Breast epithelium (tissue), 4 donors: ENCODE measurements at regions not wholly inside any gene's neighbourhood (a gene's known extent, or its start where the extent isn't known, plus 50 kb on each side); places are given as distances from the start of the nearest gene placed in this dataset.

Experiments used
- DNase-seq, 2 donors: peaks; one replicate each; pipeline ENCODE4 v3.0.0-alpha.2; 2019; ENCODE audit warnings: low spot score in 2 of 2
- H3K27ac ChIP-seq, 2 donors: fragments of 200-600 bp; sonication (generic) in 1 of 2; one replicate each; pipeline ENCODE4 v1.5.1; 2016 to 2019; ENCODE audit warnings: mild to moderate bottlenecking in 1 of 2
- H3K27me3 ChIP-seq, 2 donors: fragments of 200-600 bp; sonication (generic) in 1 of 2; one replicate each; pipeline versions ENCODE4 v1.5.1 to v1.6.0; 2017 to 2019; ENCODE audit warnings: control low read depth in 1 of 2, mild to moderate bottlenecking in 1 of 2
- H3K36me3 ChIP-seq: fragments of 200-600 bp; one replicate; pipeline ENCODE4 v1.5.1; 2019
- H3K4me1 ChIP-seq, 2 donors: fragments of 200-600 bp; sonication (generic); one replicate each; pipeline ENCODE4 v1.5.1; 2016 to 2019; ENCODE audit warnings: control low read depth in 1 of 2
- H3K4me3 ChIP-seq, 3 donors: fragments of 200-600 bp; sonication (generic); 1 replicate in 2 of 3; 2 replicates in 1 of 3; pipeline ENCODE4 v1.5.1; 2016 to 2019; ENCODE audit warnings: mild to moderate bottlenecking in 3 of 3, moderate library complexity in 2 of 3
- H3K9me3 ChIP-seq, 2 donors: fragments of 200-600 bp; sonication (generic) in 1 of 2; one replicate each; pipeline ENCODE4 v1.5.1; 2016 to 2019; ENCODE audit warnings: control low read depth in 1 of 2
- POLR2A ChIP-seq: fragments of 450-650 bp; IDR thresholded peaks from one replicate; pipeline ENCODE4 v1.6.1; 2016; ENCODE audit warnings: antibody characterized with exemption, mild to moderate bottlenecking, moderate library complexity
- POLR2AphosphoS5 ChIP-seq, 3 donors: sonication (generic); formaldehyde crosslinking; IDR thresholded peaks; one replicate each; pipeline ENCODE4 v1.6.1; 2017; ENCODE audit warnings: antibody characterized with exemption in 3 of 3
- intact Hi-C: fragments of 100-400 bp; cut with DNase I; formaldehyde crosslinking; loops from one replicate; pipeline ENCODE4 v1.15.1; 2023; ENCODE audit warnings: low total_unique reads
- TF ChIP-seq, protein P1 (sequence below), 3 donors: fragments of 450-650 bp; IDR thresholded peaks; one replicate each; pipeline ENCODE4 v1.5.1; 2016 to 2017; ENCODE audit warnings: antibody characterized with exemption in 3 of 3, mild to moderate bottlenecking in 3 of 3, moderate library complexity in 3 of 3

DNA sequence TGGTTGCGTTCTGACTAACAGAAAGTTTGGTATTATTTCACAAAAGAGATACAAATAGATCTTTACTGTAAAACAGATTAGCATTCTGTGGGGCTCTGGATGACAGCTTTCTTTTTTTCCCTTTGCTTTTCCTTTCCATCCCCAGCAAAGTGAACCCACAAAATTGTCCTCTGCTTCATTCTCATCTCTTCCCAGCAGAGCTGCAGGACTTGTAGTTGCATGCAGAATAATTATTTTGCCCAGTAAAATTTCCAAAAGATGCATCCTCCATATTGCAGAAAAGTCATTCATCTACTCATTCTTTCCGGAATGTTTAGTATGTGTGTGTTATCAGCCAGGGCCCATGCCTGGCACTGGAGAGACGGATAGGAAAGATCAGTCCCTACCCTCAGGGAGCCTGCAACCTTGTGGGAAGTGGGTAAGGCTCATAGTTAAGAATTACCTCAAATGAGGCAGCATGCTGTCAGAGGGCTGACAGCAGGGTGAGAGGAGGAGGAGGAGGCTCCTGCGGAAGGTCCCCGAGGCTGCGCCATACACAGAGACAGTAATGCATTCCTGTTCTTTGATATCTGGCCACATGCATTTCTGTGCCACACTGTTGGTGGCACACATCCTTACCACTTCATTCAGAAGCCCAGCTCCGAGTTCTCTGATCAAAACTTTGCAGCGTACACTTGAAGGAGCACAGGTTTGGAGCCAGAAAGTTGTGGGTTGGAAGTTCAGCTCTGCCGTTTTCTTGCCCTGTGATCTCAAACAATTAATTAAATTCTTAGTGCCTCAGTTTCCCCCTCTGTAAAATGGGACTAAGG, 225.4 kb downstream of the MYCN start:
- Histone ChIP-seq H3K4me1 (no peaks in the 10 kb centered on the region), H3K27me3 (peaks cover 0 to 5% of the 10 kb centered on the region in 2 donors), H3K9me3 (no peaks in the 10 kb centered on the region), H3K4me3 (no peak overlapping the region), H3K36me3 (no peaks in the 10 kb centered on the region), H3K27ac (no peak overlapping the region)
- TF ChIP-seq, protein P1, sequence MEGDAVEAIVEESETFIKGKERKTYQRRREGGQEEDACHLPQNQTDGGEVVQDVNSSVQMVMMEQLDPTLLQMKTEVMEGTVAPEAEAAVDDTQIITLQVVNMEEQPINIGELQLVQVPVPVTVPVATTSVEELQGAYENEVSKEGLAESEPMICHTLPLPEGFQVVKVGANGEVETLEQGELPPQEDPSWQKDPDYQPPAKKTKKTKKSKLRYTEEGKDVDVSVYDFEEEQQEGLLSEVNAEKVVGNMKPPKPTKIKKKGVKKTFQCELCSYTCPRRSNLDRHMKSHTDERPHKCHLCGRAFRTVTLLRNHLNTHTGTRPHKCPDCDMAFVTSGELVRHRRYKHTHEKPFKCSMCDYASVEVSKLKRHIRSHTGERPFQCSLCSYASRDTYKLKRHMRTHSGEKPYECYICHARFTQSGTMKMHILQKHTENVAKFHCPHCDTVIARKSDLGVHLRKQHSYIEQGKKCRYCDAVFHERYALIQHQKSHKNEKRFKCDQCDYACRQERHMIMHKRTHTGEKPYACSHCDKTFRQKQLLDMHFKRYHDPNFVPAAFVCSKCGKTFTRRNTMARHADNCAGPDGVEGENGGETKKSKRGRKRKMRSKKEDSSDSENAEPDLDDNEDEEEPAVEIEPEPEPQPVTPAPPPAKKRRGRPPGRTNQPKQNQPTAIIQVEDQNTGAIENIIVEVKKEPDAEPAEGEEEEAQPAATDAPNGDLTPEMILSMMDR (IDR thresholded peaks at IDR 0.05), result no peak
- no peak for TF ChIP-seq POLR2AphosphoS5 (IDR thresholded peaks at IDR 0.05)
- no peak for TF ChIP-seq POLR2A
- DNase-seq, result no peak
- intact Hi-C loops, result no loop called here

DNA sequence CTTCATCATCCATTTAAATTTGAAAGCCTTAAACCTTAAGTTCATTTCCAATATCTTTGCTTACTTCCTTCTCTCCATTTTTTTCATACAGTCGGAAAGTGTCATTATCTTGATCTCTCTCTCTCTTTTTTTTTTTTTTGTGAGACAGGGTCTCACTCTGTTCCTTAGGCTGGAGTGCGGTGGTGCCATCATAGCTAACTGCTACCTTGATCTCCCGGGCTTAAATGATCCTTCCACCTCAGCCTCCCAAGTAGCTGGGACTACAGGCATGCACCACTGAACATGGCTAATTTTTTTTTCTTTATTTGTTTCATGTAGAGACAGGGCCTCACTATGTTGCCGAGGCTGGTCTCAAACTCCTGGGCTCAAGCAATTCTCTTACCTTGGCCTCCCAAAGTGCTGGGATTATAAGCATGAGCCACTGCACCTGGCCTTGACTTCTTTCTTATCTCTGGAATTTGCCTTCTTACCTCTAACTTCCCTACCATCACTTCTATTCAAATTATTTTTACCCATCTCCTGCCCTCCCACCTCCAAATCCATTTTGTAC, 222.2 kb downstream of the MYCN start:
- no peaks in the 10 kb centered on the region for H3K9me3 ChIP-seq
- no peak overlapping the region for H3K4me3 ChIP-seq
- H3K36me3 ChIP-seq, result no peaks in the 10 kb centered on the region
- DNase-seq, result no peak
- H3K27me3 ChIP-seq, result peaks cover 0 to 5% of the 10 kb centered on the region in 2 donors
- H3K27ac ChIP-seq, result no peak overlapping the region
- no peaks in the 10 kb centered on the region for H3K4me1 ChIP-seq
- intact Hi-C loops, result no loop called here
- TF ChIP-seq, protein P1 (IDR thresholded peaks at IDR 0.05), result no peak
- TF ChIP-seq POLR2A, result no peak
- no peak for TF ChIP-seq POLR2AphosphoS5 (IDR thresholded peaks at IDR 0.05)

DNA sequence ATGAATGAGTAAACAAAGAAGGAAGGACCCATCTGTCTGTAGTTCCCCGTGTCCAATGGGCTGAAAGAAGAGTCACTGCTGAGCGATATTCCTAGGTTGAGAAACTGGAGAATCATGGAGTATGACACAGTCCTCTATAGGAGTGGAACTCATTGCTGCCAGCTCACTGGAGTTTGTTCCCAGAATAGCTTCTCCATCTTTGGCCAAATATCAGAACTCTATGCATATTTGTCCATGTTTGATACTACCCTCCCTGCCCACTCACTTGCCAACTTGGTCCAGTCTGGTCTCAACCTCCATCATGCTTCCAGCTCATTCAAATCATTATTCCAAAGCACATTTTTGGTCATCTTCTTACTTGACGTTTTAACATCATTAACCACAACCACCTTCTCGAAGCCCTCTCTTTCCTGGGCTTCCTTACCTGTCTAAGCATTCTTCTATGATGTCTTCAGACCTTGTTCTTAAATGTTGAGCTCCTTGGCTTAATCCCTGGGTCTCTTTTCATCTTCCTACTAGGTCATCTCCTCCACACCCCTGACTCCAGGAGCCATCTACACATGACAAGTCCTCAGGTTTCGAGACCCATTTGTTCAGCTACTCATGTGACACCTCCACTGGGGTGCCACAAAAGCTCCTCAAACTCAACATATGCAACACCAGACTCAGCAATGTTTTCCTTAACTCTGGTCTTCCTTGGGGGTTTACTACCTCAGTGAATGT, 221.6 kb downstream of the MYCN start:
- TF ChIP-seq, protein P1 (IDR thresholded peaks at IDR 0.05), result no peak
- TF ChIP-seq POLR2AphosphoS5 (IDR thresholded peaks at IDR 0.05) (no peak), POLR2A (no peak)
- H3K36me3 ChIP-seq, result no peaks in the 10 kb centered on the region
- peaks cover 0 to 5% of the 10 kb centered on the region in 2 donors for H3K27me3 ChIP-seq
- intact Hi-C loops, result no loop called here
- H3K27ac ChIP-seq, result no peak overlapping the region
- H3K4me3 ChIP-seq, result no peak overlapping the region
- no peaks in the 10 kb centered on the region for H3K9me3 ChIP-seq
- no peak for DNase-seq
- no peaks in the 10 kb centered on the region for H3K4me1 ChIP-seq

DNA sequence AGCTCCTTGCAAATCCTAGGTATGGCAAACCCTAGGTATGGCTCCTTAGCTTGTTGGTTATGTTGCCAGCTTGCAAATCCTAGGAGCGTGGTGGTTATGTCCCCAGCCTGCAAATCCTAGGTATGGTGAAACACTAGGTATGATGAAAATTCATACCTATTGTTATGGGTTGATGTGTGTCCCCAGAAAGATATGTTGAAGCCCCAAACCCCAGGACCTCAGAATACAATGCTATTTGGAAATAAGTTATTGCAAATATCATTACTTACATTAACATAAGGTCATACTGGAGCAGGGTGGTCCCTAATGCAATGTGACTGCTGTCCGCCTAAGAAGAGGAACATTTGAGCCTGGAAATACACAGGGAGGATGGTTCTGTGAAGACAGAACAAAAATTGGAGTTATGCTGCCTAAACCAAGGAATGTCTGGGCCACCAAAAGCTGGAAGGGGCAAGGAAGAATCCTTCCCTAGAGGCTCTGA, 220.8 kb downstream of the MYCN start:
- TF ChIP-seq POLR2A (no peak), POLR2AphosphoS5 (IDR thresholded peaks at IDR 0.05) (no peak)
- TF ChIP-seq, protein P1 (IDR thresholded peaks at IDR 0.05), result no peak
- no peaks in the 10 kb centered on the region for H3K36me3 ChIP-seq
- DNase-seq, result no peak
- no peaks in the 10 kb centered on the region for H3K27me3 ChIP-seq
- no peaks in the 10 kb centered on the region for H3K9me3 ChIP-seq
- no peak overlapping the region for H3K4me3 ChIP-seq
- intact Hi-C loops, result no loop called here
- H3K4me1 ChIP-seq, result no peaks in the 10 kb centered on the region
- H3K27ac ChIP-seq, result no peak overlapping the region
